ENCODE measurements at regions not wholly inside any gene's neighbourhood (a gene's known extent, or its start where the extent isn't known, plus 50 kb on each side); places are given as distances from the start of the nearest gene placed in this dataset.

DNA sequence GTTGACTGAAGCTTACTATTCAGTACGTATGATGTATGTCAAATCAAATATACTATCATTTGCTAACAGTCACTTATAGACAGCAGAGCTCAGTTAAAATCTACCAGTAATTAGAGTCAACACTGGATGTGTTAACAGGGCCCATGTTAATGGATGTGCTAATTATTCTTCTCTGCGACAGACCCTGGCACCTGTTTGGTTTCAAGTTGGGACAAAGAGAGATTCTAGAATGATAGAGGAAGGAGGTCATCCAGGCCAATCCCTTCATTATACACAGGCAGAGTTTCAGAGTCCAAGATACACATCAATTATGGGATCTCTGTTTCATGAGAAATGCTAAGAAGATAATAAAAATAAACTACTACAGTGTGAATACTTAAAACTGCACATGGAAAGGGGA is 615.0 kb downstream of the ZNF608 start:
- Mint-ChIP-seq H3K36me3 (no peaks in the 10 kb centered on the region), H3K9me3 (peaks cover 0 to 4% (median 2%) of the 10 kb centered on the region in 7 donors), H3K4me3 (no peak overlapping the region), H3K4me1 (no peaks in the 10 kb centered on the region), H3K27ac (no peak overlapping the region), H3K27me3 (ENCODE audit: low read depth in 3 of 3) (peaks cover 0 to 2% (median 0%) of the 10 kb centered on the region in 3 donors)
- Histone ChIP-seq H3K79me2 (ENCODE audit: insufficient read depth, low read length) (no peaks in the 10 kb centered on the region), H3K27me3 (ENCODE audit: control insufficient read depth in 2 of 2, insufficient read depth in 2 of 2, low read length in 2 of 2) (no peaks in the 10 kb centered on the region), H3K9me3 (replicated peaks in 1 of 2; ENCODE audit: control insufficient read depth in 1 of 2, insufficient read depth in 1 of 2, low read length in 2 of 2) (no peaks in the 10 kb centered on the region), H3K27ac (ENCODE audit: low read depth in 1 of 2, low read length in 2 of 2) (no peak overlapping the region), H3K4me3 (replicated peaks in 1 of 3; ENCODE audit: low read depth in 2 of 3, low read length in 3 of 3) (no peak overlapping the region), H3K36me3 (replicated peaks in 1 of 2; ENCODE audit: control insufficient read depth in 1 of 2, insufficient read depth in 2 of 2, low read length in 2 of 2) (no peaks in the 10 kb centered on the region), H4K20me1 (ENCODE audit: insufficient read depth, low read length) (no peaks in the 10 kb centered on the region), H3K4me1 (ENCODE audit: control insufficient read depth in 1 of 2, insufficient read depth in 2 of 2, low read length in 2 of 2) (no peaks in the 10 kb centered on the region), H3K9ac (ENCODE audit: insufficient read depth, low read length, poor library complexity, severe bottlenecking) (no peak overlapping the region), H2AFZ (ENCODE audit: insufficient read depth, low read depth, low read length, poor library complexity, severe bottlenecking) (no peak overlapping the region), H3K4me2 (replicated peaks; ENCODE audit: extremely low read depth, low read length, poor library complexity, severe bottlenecking) (no peak overlapping the region)
- TF ChIP-seq, protein P1, sequence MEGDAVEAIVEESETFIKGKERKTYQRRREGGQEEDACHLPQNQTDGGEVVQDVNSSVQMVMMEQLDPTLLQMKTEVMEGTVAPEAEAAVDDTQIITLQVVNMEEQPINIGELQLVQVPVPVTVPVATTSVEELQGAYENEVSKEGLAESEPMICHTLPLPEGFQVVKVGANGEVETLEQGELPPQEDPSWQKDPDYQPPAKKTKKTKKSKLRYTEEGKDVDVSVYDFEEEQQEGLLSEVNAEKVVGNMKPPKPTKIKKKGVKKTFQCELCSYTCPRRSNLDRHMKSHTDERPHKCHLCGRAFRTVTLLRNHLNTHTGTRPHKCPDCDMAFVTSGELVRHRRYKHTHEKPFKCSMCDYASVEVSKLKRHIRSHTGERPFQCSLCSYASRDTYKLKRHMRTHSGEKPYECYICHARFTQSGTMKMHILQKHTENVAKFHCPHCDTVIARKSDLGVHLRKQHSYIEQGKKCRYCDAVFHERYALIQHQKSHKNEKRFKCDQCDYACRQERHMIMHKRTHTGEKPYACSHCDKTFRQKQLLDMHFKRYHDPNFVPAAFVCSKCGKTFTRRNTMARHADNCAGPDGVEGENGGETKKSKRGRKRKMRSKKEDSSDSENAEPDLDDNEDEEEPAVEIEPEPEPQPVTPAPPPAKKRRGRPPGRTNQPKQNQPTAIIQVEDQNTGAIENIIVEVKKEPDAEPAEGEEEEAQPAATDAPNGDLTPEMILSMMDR (IDR thresholded peaks at IDR 0.05), result no peak
- no CpG with 5 or more reads among the region's 2 CpGs for WGBS (ENCODE audit: insufficient coverage)
- intact Hi-C loops (cut with micrococcal nuclease), result no loop called here
- no peak for DNase-seq

DNA sequence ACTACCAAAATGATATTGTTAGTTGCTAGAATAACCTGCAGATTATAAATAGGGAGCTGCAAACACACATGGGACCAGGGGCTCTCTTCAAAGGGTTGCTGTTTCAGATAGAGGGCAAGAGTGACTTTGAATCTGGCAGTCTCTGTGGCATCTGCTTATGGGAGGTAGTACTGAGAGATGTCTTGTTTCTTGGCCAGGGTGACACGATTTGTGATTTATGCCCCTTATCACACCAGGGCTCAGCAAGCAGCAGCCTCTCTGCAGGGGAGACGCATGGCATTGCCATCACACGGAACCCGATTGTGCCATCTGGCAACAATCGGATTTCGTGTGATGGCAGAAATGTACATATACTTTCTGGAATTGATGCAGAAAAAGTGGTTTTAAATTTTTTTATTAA is 615.6 kb downstream of the ZNF608 start:
- H3K79me2 ChIP-seq (ENCODE audit: insufficient read depth, low read length), result no peaks in the 10 kb centered on the region
- H3K4me1 ChIP-seq (ENCODE audit: control insufficient read depth in 1 of 2, insufficient read depth in 2 of 2, low read length in 2 of 2), result no peaks in the 10 kb centered on the region
- H3K27ac ChIP-seq (ENCODE audit: low read depth in 1 of 2, low read length in 2 of 2), result no peak overlapping the region
- TF ChIP-seq, protein P1 (IDR thresholded peaks at IDR 0.05), result no peak
- no peaks in the 10 kb centered on the region for H3K27me3 Mint-ChIP-seq (ENCODE audit: low read depth in 3 of 3)
- H2AFZ ChIP-seq (ENCODE audit: insufficient read depth, low read depth, low read length, poor library complexity, severe bottlenecking), result no peak overlapping the region
- H3K36me3 Mint-ChIP-seq, result no peaks in the 10 kb centered on the region
- peaks cover 0 to 4% (median 2%) of the 10 kb centered on the region in 7 donors for H3K9me3 Mint-ChIP-seq
- H3K36me3 ChIP-seq (replicated peaks in 1 of 2; ENCODE audit: control insufficient read depth in 1 of 2, insufficient read depth in 2 of 2, low read length in 2 of 2), result no peaks in the 10 kb centered on the region
- no peaks in the 10 kb centered on the region for H3K9me3 ChIP-seq (replicated peaks in 1 of 2; ENCODE audit: control insufficient read depth in 1 of 2, insufficient read depth in 1 of 2, low read length in 2 of 2)
- H3K4me3 ChIP-seq (replicated peaks in 1 of 3; ENCODE audit: low read depth in 2 of 3, low read length in 3 of 3), result no peak overlapping the region
- H3K27ac Mint-ChIP-seq, result no peak overlapping the region
- intact Hi-C loops (cut with micrococcal nuclease), result no loop called here
- H3K4me1 Mint-ChIP-seq, result no peaks in the 10 kb centered on the region
- H4K20me1 ChIP-seq (ENCODE audit: insufficient read depth, low read length), result no peaks in the 10 kb centered on the region
- H3K4me3 Mint-ChIP-seq, result no peak overlapping the region
- no peaks in the 10 kb centered on the region for H3K27me3 ChIP-seq (ENCODE audit: control insufficient read depth in 2 of 2, insufficient read depth in 2 of 2, low read length in 2 of 2)
- no peak overlapping the region for H3K9ac ChIP-seq (ENCODE audit: insufficient read depth, low read length, poor library complexity, severe bottlenecking)
- no peak overlapping the region for H3K4me2 ChIP-seq (replicated peaks; ENCODE audit: extremely low read depth, low read length, poor library complexity, severe bottlenecking)
- no peak for DNase-seq
- 100% methylated on average over 1 of the region's 6 CpGs for WGBS (ENCODE audit: insufficient coverage)

Measured in CD14-positive monocyte (primary cell).